Stimulated activated naive CD4-positive, alpha-beta T cell treated with Interleukin-2 at 50 U/mL for 16 hours (primary cell): ENCODE measurements at regions not wholly inside any gene's neighbourhood (a gene's known extent, or its start where the extent isn't known, plus 50 kb on each side); places are given as distances from the start of the nearest gene placed in this dataset.

Experiments used
- DNase-seq: peaks from one replicate; lab custom pipeline; 2025; lab: John Stamatoyannopoulos, UW

DNA sequence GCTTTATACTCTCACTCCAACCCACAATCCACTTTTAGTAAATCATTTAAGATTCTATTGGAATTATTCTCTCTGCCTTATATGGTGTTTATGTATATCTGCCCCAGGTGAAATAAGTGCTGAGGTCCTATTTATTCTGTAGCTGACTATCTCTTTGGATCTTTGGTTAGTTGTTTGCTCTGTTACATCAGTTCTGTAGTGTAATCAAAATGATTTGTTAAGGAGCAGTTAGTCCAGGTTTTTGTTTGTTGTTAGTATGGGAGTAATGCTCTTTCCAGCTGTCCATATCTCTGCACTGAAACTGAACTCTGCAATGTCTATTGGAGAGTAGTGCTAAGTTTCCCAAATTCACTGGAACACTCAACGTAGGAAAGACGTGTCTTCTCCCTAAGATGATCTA, 615.8 kb downstream of the SNAPC1 start:
- DNase-seq = no peak

DNA sequence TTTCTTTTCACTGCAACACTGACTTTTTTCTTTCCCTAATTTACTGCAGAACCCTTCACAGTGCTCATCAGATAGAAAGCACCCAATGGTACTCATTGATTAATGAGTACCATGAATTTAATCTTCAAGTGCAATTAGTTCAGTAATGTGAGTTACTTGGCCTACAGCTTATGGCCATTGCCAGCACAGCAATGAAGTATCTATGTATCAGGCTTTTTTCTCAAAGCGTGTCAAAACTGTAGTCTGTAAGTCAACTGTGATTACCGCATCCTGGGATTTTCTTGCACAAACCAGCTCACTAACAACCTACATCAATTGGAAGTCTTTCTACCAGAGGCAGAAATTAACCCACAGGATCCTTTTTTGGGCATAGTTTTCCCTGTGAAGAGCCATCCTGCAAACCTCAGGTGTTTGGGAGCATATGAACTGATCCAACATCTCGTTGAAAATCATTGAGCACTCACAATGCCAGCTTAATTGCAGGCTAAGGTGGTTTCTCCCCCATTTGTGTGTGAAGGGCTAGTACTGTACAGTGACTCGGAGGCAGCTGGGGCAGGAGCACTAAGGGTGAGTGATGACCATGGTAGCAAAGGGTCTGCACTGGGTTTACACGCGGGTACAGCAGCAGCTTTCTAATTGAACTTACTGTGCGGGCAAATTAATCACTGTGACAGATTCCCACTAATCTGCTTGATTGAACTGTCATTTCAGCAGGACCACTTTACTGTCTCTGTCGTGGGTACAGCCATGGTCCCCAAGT, 619.3 kb downstream of the SNAPC1 start:
- no peak for DNase-seq

DNA sequence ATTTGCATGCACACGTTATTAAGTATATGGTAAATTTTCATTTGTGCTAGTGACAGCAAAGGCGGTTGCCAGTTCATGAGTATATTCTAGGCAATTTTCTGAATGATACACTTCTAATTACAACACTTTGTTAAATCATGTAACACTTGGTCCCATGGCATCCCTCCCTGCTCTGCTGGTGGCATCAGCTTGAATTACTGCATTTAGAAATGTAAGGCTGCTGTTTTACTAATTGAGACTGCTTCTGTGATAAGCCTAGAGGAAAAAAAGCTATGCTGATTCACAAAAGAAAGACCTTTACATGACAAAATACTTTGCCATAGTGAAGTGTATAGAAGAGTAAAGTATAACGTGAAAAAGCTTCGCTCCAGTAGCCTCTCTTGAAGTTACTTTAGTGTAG, 636.1 kb downstream of the KCNH5 start:
- no peak for DNase-seq

DNA sequence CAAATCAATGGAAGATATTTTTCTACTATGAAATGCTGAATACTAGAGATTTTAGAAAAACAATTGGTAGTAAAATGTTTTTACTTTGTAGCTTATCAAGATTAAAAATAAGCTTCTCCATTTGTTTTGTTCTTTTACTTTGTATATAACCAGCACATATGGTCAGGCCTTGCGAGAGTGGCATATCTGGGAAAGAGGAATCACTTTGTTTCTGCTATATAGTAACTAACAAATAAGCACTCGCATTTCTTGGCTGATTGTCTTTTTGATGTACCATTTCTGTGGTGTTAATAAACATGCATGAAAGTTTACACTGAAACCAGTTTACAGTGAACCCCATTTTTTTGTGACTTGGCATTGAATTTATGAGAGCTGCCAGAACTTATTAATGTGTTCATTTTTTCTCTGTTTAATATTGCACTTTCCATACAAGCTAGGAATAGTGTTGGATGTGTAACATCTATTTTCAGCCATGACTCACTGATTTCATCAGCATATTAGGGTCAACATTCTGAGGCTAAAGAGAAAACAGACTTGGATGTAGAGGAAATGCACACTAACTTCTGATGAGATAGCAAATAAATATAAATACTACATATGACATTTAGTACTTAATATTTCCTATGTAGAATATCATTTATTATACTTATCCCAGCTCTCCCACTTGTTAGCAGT, 635.5 kb downstream of the KCNH5 start:
- no peak for DNase-seq

- no peak for DNase-seq
Observed at GRCh38 chr14:62420847-62421246, 624.4 kb downstream of the KCNH5 start.

DNA sequence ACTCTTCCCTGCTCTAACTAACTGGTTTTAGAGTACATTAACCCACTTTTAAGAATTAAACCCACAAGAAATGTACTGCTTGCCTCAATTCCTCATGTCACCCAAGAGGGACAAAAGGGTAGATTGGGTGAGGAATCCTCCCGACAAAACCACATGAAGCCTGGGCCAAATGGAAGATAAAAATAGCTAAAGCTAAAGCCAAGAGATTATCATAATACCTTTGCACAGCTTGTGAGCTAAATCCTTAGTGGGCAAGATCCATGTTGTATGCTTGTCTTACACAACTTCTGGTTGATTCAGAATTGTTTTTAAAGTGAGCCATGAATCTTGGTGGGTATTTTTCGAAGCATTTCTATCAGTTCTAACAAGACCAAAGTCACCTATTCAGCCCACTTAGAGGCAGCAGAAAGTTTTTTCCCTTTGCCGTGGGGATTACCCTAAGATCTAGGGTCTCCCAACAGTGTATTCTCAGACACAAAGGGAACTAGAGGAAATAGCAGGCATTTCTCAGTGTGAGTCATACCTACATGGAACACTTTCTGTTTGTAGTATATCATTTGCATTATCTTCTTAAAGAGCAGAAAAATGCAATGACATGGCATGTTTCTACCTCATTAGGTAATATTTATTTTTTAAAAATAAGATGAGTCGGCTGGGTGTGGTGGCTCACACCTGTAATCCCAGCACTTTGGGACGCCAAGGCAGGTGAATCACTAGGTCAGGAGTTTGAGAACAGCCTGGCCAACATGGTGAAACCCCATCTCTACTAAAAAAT, 616.6 kb downstream of the KCNH5 start:
- no peak for DNase-seq

DNA sequence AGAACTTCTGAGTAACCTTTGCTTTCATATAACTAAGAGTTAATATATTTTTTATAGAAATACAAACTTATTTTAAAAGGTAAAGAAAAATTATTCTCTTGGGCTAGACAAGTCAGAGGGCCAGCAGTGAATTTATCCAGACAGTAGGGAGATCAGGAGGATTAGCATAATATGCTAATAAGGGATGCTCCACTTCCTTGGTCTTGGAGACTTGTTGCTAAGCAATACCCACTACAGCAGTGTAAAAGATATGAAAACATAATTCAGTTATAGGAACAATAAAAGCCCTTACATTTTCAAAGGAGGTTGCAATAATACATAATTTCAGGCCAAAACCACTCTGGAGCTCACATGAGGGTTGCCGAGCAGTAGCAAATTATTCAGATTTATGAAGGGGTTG, 615.6 kb downstream of the KCNH5 start:
- no peak for DNase-seq

DNA sequence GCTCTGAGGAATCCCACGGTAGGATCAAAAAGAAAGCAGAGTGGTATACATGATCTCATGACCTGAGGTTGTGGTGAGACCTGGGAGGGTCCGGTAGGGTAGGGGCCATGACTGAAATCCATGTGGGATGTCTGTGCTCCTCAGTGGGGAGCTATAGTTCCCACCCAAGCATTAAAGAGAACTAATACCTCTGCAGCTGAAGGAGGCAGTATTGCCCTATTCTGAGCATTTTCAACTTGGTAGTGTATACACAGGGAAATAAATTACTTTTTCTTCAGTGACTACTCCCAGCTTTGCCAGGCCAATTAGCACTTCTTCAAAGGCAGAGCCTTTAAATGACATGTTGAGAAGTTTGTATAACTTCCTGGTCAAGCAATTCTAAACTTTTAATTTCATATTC, 613.8 kb downstream of the KCNH5 start:
- DNase-seq = no peak

DNA sequence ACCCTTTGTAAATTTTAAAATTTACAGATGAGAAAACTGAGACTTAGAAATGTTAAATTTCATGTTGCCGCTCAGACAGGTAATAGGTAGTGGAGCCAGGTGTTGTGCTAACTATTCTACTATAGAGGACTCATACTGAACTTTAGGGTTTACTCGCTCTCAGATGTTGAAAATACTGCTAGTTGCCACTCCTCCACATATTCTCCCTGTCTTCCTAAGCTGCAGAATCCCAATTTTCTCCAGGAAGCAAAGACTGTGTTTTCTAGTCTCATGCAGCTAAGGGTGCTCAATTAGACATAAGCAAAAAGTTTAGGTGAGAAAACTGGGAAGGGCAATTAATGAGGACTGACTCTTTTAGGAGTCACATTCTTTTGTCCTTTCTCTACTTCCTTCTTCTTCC, 612.3 kb downstream of the KCNH5 start:
- DNase-seq = no peak

- DNase-seq = no peak
Observed at GRCh38 chr14:62436261-62436660, 609.0 kb downstream of the KCNH5 start.

DNA sequence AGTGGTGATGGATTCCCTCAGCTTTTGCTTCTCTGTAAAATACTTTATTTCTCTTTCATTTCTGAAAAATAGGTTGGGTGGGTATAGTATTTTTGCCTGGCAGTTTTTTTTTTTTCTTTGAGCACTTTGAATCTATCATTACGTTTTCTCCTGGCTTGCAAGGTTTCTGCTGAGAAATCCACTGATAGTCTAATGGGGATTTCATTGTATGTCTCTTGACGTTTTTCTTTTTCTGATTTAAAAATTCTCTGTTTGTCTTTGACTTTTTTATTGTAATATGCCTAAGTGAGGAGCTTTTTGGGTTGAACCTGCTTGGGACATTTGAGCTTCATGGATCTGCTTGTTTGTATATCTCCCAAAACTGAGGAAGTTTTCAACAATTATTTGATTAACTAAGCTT, 606.0 kb downstream of the KCNH5 start:
- no peak for DNase-seq

DNA sequence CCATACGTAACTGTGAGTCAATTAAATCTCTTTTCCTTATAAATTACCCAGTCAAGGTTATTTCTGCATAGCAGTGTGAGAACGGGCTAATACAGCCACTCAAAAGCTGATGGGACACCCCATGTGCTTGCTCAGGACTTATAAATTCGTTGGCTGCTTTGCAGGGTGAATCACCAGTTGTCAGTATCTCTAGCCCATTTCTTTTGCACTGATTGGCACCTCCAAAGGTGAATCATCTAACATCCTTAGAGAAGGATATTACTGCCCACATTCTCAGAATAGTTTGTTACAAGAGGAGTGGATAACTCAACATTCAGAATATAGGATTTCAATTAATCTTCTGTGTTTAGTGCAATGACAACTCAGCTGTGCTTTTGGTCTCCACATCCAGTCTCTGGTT, 601.5 kb downstream of the KCNH5 start:
- DNase-seq = no peak

DNA sequence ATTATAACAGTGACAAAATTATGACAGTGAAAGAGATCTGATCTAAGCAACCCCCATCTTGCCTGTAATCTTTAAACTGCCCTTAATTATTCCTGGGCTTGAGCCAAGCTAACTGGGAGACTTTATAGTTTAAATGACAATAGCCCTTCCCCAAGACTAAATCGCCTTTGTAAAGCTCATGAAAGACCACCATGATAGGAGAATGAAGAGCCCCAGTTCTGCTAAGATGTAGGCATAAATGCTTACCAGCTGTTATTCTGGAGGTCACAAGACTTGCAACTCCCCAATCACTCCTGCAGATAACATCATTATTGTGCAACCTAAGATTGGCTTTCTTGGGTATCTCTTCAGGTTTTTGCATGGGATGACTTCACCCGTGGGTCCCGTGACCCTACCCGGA, 599.7 kb downstream of the KCNH5 start:
- DNase-seq = no peak

DNA sequence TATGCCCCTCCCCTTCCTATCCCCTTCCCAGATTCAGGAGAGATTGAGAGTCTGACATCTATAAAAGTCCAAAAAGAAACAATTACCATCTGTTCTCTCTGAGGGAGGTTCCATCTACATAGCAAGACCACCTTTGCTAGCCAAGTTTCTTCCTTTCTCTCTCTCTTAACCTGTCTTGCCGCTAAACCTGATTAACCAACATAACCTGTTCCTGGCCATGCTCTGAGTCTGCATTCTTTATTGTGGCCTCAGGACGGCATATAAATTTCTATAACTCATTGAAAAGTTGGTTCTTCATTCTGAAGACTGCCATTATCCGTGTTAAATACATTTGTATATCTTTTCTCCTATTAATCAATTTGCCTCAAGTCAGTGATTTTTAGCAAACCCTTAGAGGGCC, 594.0 kb downstream of the KCNH5 start:
- no peak for DNase-seq

- no peak for DNase-seq
Observed at GRCh38 chr14:62453226-62453625, 592.0 kb downstream of the KCNH5 start.

DNA sequence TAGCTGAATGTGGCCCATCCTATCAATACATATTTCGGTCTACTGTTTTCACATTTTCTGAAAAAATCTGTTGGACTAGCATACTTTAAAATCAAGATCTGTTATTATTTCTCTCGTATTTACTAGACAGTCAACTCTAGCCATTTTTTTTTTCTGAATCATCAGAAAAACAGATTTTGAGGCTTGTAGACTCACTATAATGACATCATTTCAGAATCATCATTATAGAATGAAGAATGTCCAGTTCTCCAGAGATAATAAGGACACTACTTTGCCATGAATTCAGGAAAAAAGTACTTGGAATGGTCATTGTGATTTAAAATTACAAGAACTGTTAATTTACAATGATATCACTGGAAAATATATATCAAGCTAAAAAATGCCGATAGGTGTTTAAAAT, 589.8 kb downstream of the KCNH5 start:
- no peak for DNase-seq

DNA sequence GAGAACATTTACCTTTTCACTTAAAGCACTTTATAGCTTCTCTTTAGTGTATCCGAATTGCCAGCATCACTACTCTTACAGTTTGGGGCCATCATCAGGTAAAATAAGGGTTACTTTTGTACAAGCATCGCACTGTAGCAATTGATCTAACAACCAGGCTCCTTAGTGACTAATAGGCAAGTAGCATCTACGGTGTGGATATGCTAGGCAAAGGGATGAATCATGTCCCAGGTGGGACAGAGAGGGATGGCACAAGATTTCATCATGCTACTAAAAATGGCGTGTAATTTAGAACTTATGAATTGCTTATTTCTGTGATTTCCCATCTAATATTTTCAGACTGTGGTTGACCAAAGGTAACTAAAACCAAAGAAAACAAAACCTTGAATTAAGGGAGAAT, 582.3 kb downstream of the KCNH5 start:
- no peak for DNase-seq

DNA sequence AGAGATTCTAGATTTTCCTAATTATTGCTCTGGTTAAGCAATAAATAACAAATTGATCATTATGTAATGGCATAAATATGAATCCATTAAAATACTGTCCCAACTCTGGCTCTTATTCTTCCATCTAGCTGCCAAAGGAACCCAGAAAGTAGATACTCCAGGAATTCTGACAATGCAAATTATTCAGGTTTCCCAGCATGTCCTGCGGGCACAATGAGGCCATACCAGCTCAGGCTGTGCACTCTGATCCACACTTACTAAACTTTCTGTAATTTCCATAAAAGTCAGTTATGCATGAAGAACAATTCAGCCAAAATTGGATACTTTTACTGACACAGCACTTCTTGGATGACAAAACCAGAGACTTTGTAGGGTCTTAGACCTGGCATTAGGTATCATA, 576.3 kb downstream of the KCNH5 start:
- no peak for DNase-seq

- DNase-seq = no peak
Observed at GRCh38 chr14:62470935-62471334, 574.3 kb downstream of the KCNH5 start.

- no peak for DNase-seq
Observed at GRCh38 chr14:62491146-62491545, 554.1 kb downstream of the KCNH5 start.

DNA sequence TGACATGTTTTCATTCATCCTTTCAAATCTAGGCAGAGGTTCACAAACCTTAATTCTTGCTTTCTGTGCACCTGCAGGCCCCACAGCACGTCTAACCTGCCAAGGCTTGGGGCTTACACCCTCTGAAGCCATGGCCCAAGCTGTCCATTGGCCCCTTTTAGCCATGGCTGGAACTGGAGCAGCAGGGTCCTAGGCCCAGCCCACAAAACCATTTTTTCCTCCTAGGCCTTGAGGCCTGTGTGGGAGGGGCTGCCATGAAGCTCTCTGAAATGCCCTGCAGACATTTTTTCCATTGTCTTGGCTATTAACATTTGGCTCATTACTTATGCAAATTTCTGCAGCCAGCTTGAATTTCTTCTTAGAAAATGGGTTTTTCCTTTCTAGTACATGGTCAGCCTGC, 547.5 kb downstream of the KCNH5 start:
- no peak for DNase-seq

GRCh38 chr14:62501021-62501750, 544.1 kb downstream of the KCNH5 start:
- no peak for DNase-seq
